ENCODE measurements at regions not wholly inside any gene's neighbourhood (a gene's known extent, or its start where the extent isn't known, plus 50 kb on each side); places are given as distances from the start of the nearest gene placed in this dataset.

DNA sequence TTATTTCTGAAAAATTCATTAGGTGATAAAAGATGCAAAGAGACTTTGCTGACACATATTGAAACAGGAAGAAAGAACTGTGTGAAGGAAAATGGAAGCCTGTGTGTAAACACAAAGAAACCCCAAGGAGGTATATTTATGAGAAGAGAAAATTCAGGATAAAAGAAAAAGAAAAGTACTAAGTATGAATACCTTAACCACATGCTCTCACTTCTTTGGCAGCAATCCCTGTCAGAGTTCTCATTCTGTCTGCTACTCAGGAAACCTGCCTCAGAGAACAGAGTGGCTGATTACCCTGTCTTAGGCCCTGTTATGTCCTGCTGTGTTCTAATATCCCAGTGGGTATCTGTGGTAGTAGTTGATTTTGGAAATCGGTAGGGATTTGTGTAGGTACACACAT lies 457.9 kb downstream of the TBC1D32 start (continued):
- no peak for TF ChIP-seq YY1 (IDR thresholded peaks at IDR 0.05; ENCODE audit: low read depth, low read length)

GRCh38 chr6:120875900-120876299 lies 458.4 kb downstream of the TBC1D32 start:
- Histone ChIP-seq H3K18ac (ENCODE audit: extremely low read depth, low read length) (no peak overlapping the region), H3K4me1 (replicated peaks in 1 of 4; ENCODE audit: control insufficient read depth in 3 of 4, insufficient read depth in 4 of 4, low read length in 3 of 4) (peaks cover 0 to 4% (median 1%) of the 10 kb centered on the region in 4 experiments; a peak in 4 of 7 replicates), H3K27me3 (replicated peaks in 1 of 4; ENCODE audit: control insufficient read depth in 3 of 4, extremely low read depth in 1 of 4, insufficient read depth in 3 of 4, low read length in 3 of 4) (no peaks in the 10 kb centered on the region; a peak in 1 of 7 replicates), H3K56ac (replicated peaks; ENCODE audit: insufficient read length, low read depth, low read length) (no peak overlapping the region), H3K23me2 (ENCODE audit: low read depth, low read length) (no peaks in the 10 kb centered on the region), H3K9me3 (ENCODE audit: insufficient read depth in 2 of 2, low read depth in 1 of 2, low read length in 1 of 2) (no peaks in the 10 kb centered on the region), H2BK12ac (ENCODE audit: low read depth, low read length) (no peak overlapping the region), H3K9ac (replicated peaks in 1 of 4; ENCODE audit: extremely low read depth in 1 of 4, low read depth in 3 of 4, low read length in 3 of 4) (no peak overlapping the region), H3K27ac (ENCODE audit: low read depth, low read length) (no peak overlapping the region), H4K20me1 (replicated peaks in 1 of 2; ENCODE audit: control insufficient read depth in 1 of 2, insufficient read depth in 2 of 2, low read length in 2 of 2) (no peaks in the 10 kb centered on the region), H4K91ac (replicated peaks; ENCODE audit: insufficient read length, low read length) (no peak overlapping the region), H2BK5ac (ENCODE audit: low read depth, low read length) (no peak overlapping the region), H3K4ac (replicated peaks; ENCODE audit: insufficient read length, low read depth, low read length) (no peak overlapping the region), H3K23ac (ENCODE audit: insufficient read length) (no peak overlapping the region), H4K8ac (ENCODE audit: extremely low read depth, insufficient read depth, low read length) (no peak overlapping the region), H2BK15ac (ENCODE audit: low read length) (no peak overlapping the region), H4K5ac (ENCODE audit: insufficient read length, low read depth, low read length) (no peak overlapping the region), H3K4me3 (ENCODE audit: extremely low read depth in 1 of 4, insufficient read depth in 2 of 4, low read depth in 3 of 4, low read length in 4 of 4) (no peak overlapping the region), H2BK20ac (ENCODE audit: low read length) (no peak overlapping the region), H3K79me2 (ENCODE audit: control insufficient read depth in 1 of 2, insufficient read depth in 2 of 2, low read length in 2 of 2) (no peaks in the 10 kb centered on the region), H2AFZ (ENCODE audit: low read length) (no peak overlapping the region), H2BK120ac (replicated peaks; ENCODE audit: low read depth, low read length) (no peak overlapping the region), H2AK5ac (ENCODE audit: low read depth, low read length) (no peak overlapping the region), H3K79me1 (ENCODE audit: low read depth, low read length) (no peaks in the 10 kb centered on the region), H3K14ac (ENCODE audit: insufficient read length) (no peak overlapping the region), H3K36me3 (ENCODE audit: control insufficient read depth in 2 of 4, insufficient read depth in 4 of 4, low read length in 3 of 4) (no peaks in the 10 kb centered on the region), H3K4me2 (ENCODE audit: insufficient read depth in 1 of 2, low read depth in 2 of 2, low read length in 2 of 2) (no peak overlapping the region)
- 96% methylated on average over 1 of the region's 1 CpG; no CpG with 5 or more reads in 1 of the 2 experiments for WGBS, 2 experiments (ENCODE audit: extremely low coverage in 1 of 2, insufficient coverage in 1 of 2, insufficient read length in 1 of 2, insufficient replicate concordance in 2 of 2, low coverage in 1 of 2, low lambda C conversion rate in 2 of 2, missing lambda C conversion rate in 1 of 2)
- POLR2A ChIA-PET (ENCODE audit: partially characterized antibody): interaction anchor here (0.6 kb wide), 1 partner anchor 350 kb away, joined by 3 read pairs; no protein-coding TSS in a partner anchor
- TF ChIP-seq YY1 (IDR thresholded peaks at IDR 0.05; ENCODE audit: low read depth, low read length) (no peak), JUN (IDR thresholded peaks at IDR 0.05; ENCODE audit: low read depth, low read length) (no peak)
- CTCF ChIA-PET (ENCODE audit: partially characterized antibody): no interaction called here
- DNase-seq (ENCODE audit: low read depth in 1 of 2, low spot score in 2 of 2): no peak
- FAIRE-seq: no peak
